SK-N-SH (cell line): ENCODE measurements at regions not wholly inside any gene's neighbourhood (a gene's known extent, or its start where the extent isn't known, plus 50 kb on each side); places are given as distances from the start of the nearest gene placed in this dataset.

Source experiments
- CTCF ChIA-PET: fragments of 300-600, 350-600 bp; formaldehyde crosslinking; extraction: SDS; loops from one replicate; lab custom pipeline; 2021; lab: Yijun Ruan, JAX
- POLR2A ChIA-PET: fragments of 350-600 bp; sonication (Branson Sonifier 250); formaldehyde crosslinking; extraction: SDS; loops from one replicate; lab custom pipeline; 2020; ENCODE audit warnings: antibody characterized with exemption, inconsistent platforms; lab: Yijun Ruan, JAX
- DNase-seq: peaks from one replicate; pipeline ENCODE4 v3.0.0; 2012
- H2AFZ ChIP-seq: fragments of 200-600 bp; sonication (generic); 2 replicates; pipeline ENCODE4 v1.8.1; 2016; ENCODE audit warnings: antibody characterized with exemption, mild to moderate bottlenecking, low read depth
- H3F3A ChIP-seq: fragments of 200-600 bp; sonication (generic); replicated peaks from 2 replicates; pipeline ENCODE3; 2016; ENCODE audit warnings: antibody characterized with exemption, mild to moderate bottlenecking; ENCODE audit not compliant: insufficient read depth
- H3K27ac ChIP-seq, 2 experiments: fragments of 200-500 bp in 1 of 2; fragments of 200-600 bp in 1 of 2; sonication (Bioruptor generic) in 1 of 2; sonication (generic), shearing (Covaris generic) in 1 of 2; 2 replicates each; pipeline versions ENCODE4 v1.5.1 to v1.6.1; 2014 to 2016; ENCODE audit warnings: low read depth in 2 of 2, inconsistent platforms in 1 of 2, low read length in 1 of 2, mild to moderate bottlenecking in 1 of 2, mixed read lengths in 1 of 2
- H3K27me3 ChIP-seq: fragments of 200-600 bp; sonication (generic), shearing (Covaris generic); 2 replicates; pipeline ENCODE4 v1.6.1; 2016; ENCODE audit warnings: mixed run types; ENCODE audit not compliant: insufficient read depth
- H3K36me3 ChIP-seq, 2 experiments: fragments of 200-500 bp in 1 of 2; fragments of 200-600 bp in 1 of 2; sonication (Bioruptor generic) in 1 of 2; sonication (generic) in 1 of 2; replicated peaks in 1 of 2; 2 replicates each; pipeline versions ENCODE3 to v1.5.1; 2014 to 2016; ENCODE audit warnings: low read length in 1 of 2, mild to moderate bottlenecking in 1 of 2; ENCODE audit not compliant: insufficient read depth in 2 of 2, control insufficient read depth in 1 of 2
- H3K4me1 ChIP-seq, 2 experiments: fragments of 200-500 bp in 1 of 2; fragments of 200-600 bp in 1 of 2; sonication (Bioruptor generic) in 1 of 2; sonication (generic), shearing (Covaris generic) in 1 of 2; 2 replicates each; pipeline versions ENCODE4 v1.5.1 to v1.6.1; 2014 to 2016; ENCODE audit warnings: low read depth in 1 of 2, low read length in 1 of 2, mixed run types in 1 of 2; ENCODE audit not compliant: insufficient read depth in 2 of 2, control insufficient read depth in 1 of 2
- H3K4me2 ChIP-seq: fragments of 200-600 bp; sonication (generic), shearing (Covaris generic); 2 replicates; pipeline ENCODE4 v1.6.1; 2017; ENCODE audit warnings: mixed run types
- H3K4me3 ChIP-seq, 2 experiments: fragments of 200-500 bp in 1 of 2; fragments of 200-600 bp in 1 of 2; sonication (Bioruptor generic) in 1 of 2; sonication (generic), shearing (Covaris generic) in 1 of 2; 2 replicates each; pipeline versions ENCODE4 v1.5.1 to v1.8.1; 2014 to 2016; ENCODE audit warnings: low read depth in 2 of 2, inconsistent platforms in 1 of 2, low read length in 1 of 2, mild to moderate bottlenecking in 1 of 2, mixed read lengths in 1 of 2, moderate library complexity in 1 of 2
- H3K79me2 ChIP-seq: fragments of 200-600 bp; sonication (generic); 2 replicates; pipeline ENCODE4 v1.8.1; 2017; ENCODE audit warnings: mild to moderate bottlenecking; ENCODE audit not compliant: insufficient read depth
- H3K9ac ChIP-seq: fragments of 200-600 bp; sonication (generic); 2 replicates; pipeline ENCODE4 v1.6.1; 2017; ENCODE audit warnings: mixed run types
- H3K9me2 ChIP-seq: fragments of 200-600 bp; sonication (generic); 2 replicates; pipeline ENCODE4 v1.6.1; 2017; ENCODE audit warnings: mixed run types
- H3K9me3 ChIP-seq: fragments of 200-600 bp; sonication (generic); 2 replicates; pipeline ENCODE4 v1.6.1; 2017; ENCODE audit warnings: mixed run types, mild to moderate bottlenecking, moderate library complexity
- H4K20me1 ChIP-seq: fragments of 200-600 bp; sonication (generic); 2 replicates; pipeline ENCODE4 v1.6.1; 2017; ENCODE audit warnings: mild to moderate bottlenecking, mixed run types; ENCODE audit not compliant: insufficient read depth
- CHD2 ChIP-seq: fragments of 150-350 bp; IDR thresholded peaks from 2 replicates; pipeline ENCODE4 v1.6.1; 2018; ENCODE audit warnings: low read length; ENCODE audit not compliant: partially characterized antibody
- ELF1 ChIP-seq: IDR thresholded peaks from 2 replicates; pipeline ENCODE4 v1.4.0; 2012
- EZH2phosphoT487 ChIP-seq: fragments of 200-600 bp; sonication (generic); IDR thresholded peaks from 2 replicates; pipeline ENCODE4 v1.6.1; 2017; ENCODE audit warnings: low read depth, mixed run types, mild to moderate bottlenecking, antibody characterized with exemption, moderate library complexity, borderline replicate concordance
- GABPA ChIP-seq: IDR thresholded peaks from 2 replicates; pipeline ENCODE4 v1.4.0; 2012; ENCODE audit warnings: low read depth, mild to moderate bottlenecking
- GATA2 ChIP-seq: sonication (generic); formaldehyde crosslinking; IDR thresholded peaks from 2 replicates; pipeline ENCODE4 v1.5.0; 2020; ENCODE audit warnings: mild to moderate bottlenecking, missing genetic modification reagents
- JUND ChIP-seq: IDR thresholded peaks from 2 replicates; pipeline ENCODE4 v1.4.0; 2012
- NFIC ChIP-seq: IDR thresholded peaks from 2 replicates; pipeline ENCODE4 v1.4.0; 2012; ENCODE audit warnings: borderline replicate concordance
- NRF1 ChIP-seq: IDR thresholded peaks from 2 replicates; pipeline ENCODE4 v1.6.1; 2012; ENCODE audit warnings: low read depth, mild to moderate bottlenecking, low read length
- RAD21 ChIP-seq: IDR thresholded peaks from 2 replicates; pipeline ENCODE4 v1.6.1; 2012; ENCODE audit warnings: mild to moderate bottlenecking, low read length
- RFX5 ChIP-seq: IDR thresholded peaks from 2 replicates; pipeline ENCODE4 v1.6.1; 2012; ENCODE audit warnings: mild to moderate bottlenecking, improper control_type of control experiment, low read length
- RXRA ChIP-seq: IDR thresholded peaks from 2 replicates; pipeline ENCODE4 v1.4.0; 2012; ENCODE audit warnings: low read depth, mild to moderate bottlenecking, borderline replicate concordance
- SIN3A ChIP-seq: IDR thresholded peaks from 2 replicates; pipeline ENCODE4 v1.6.1; 2012; ENCODE audit warnings: low read depth, mild to moderate bottlenecking, low read length, moderate library complexity, borderline replicate concordance
- TCF12 ChIP-seq: IDR thresholded peaks from 2 replicates; pipeline ENCODE4 v1.4.0; 2012
- YY1 ChIP-seq: IDR thresholded peaks from 2 replicates; pipeline ENCODE4 v1.4.0; 2012; ENCODE audit warnings: low read depth, mild to moderate bottlenecking
- WGBS: methylation state at CpG from one replicate; pipeline ENCODE4 v1.1.6; 2017; ENCODE audit warnings: low lambda C conversion rate; 5-methylcytosine and 5-hydroxymethylcytosine counted together
- TF ChIP-seq, protein P1 (sequence below): fragments of 150-350 bp; IDR thresholded peaks from 2 replicates; pipeline ENCODE4 v1.6.1; 2016; ENCODE audit warnings: mild to moderate bottlenecking, low read depth, low read length
- TF ChIP-seq, protein P2 (sequence below): IDR thresholded peaks from 2 replicates; pipeline ENCODE4 v1.4.0; 2012; ENCODE audit warnings: low read depth, borderline replicate concordance
- TF ChIP-seq, protein P3 (sequence below): IDR thresholded peaks from 2 replicates; pipeline ENCODE4; 2012
- TF ChIP-seq, protein P4 (sequence below): IDR thresholded peaks from 2 replicates; pipeline ENCODE4 v1.4.0; 2012; ENCODE audit warnings: low read depth
- TF ChIP-seq, protein P5 (sequence below): fragments of 150-350 bp; IDR thresholded peaks from 2 replicates; pipeline ENCODE4 v1.6.1; 2017; ENCODE audit warnings: antibody characterized with exemption, low read length, low read depth, borderline replicate concordance
- TF ChIP-seq, protein P6 (sequence below): IDR thresholded peaks from 2 replicates; pipeline ENCODE4 v1.4.0; 2012; ENCODE audit warnings: low read depth, borderline replicate concordance

DNA sequence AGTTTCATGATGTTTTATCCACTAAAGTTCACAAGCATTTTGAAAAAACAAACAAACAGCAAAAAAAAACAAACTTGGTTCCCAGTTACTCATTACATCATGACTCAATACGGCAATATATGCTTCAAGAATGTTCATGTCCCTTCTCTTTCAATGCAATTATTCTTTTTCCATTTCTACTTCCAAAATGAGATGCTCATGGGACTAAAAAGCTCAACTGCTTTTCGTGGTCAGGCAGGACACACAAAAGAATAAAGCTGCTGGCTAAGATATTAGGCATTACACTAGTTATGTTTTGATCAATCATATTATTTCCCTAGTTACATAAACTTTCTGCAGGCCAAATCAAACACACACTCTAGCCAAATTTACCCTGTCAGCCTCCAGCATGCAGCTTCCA lies 301.3 kb downstream of the EPHA4 start:
- Histone ChIP-seq H3K4me1 (no peaks in the 10 kb centered on the region; a peak in 1 of 4 replicates), H3K27ac (no peak overlapping the region), H3K4me2 (no peak overlapping the region), H3K9ac (no peak overlapping the region), H3K79me2 (no peaks in the 10 kb centered on the region), H2AFZ (no peak overlapping the region), H3K36me3 (no peaks in the 10 kb centered on the region), H3K9me3 (no peaks in the 10 kb centered on the region), H3K4me3 (no peak overlapping the region), H4K20me1 (no peaks in the 10 kb centered on the region), H3K9me2 (no peaks in the 10 kb centered on the region), H3K27me3 (no peaks in the 10 kb centered on the region), H3F3A (no peaks in the 10 kb centered on the region)
- POLR2A ChIA-PET: no interaction called here
- WGBS: 1% methylated on average over 2 of the region's 2 CpGs
- CTCF ChIA-PET: no interaction called here
- DNase-seq: no peak
- TF ChIP-seq NRF1 (no peak), RAD21 (no peak), RXRA (no peak), NFIC (no peak), RFX5 (no peak), TCF12 (no peak), CHD2 (no peak), SIN3A (no peak), ELF1 (no peak), JUND (no peak), GABPA (no peak), GATA2 (CRISPR knock-in tag) (no peak), EZH2phosphoT487 (no peak), YY1 (no peak)
- TF ChIP-seq, protein P1, sequence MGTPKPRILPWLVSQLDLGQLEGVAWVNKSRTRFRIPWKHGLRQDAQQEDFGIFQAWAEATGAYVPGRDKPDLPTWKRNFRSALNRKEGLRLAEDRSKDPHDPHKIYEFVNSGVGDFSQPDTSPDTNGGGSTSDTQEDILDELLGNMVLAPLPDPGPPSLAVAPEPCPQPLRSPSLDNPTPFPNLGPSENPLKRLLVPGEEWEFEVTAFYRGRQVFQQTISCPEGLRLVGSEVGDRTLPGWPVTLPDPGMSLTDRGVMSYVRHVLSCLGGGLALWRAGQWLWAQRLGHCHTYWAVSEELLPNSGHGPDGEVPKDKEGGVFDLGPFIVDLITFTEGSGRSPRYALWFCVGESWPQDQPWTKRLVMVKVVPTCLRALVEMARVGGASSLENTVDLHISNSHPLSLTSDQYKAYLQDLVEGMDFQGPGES: no peak
- TF ChIP-seq, protein P2, sequence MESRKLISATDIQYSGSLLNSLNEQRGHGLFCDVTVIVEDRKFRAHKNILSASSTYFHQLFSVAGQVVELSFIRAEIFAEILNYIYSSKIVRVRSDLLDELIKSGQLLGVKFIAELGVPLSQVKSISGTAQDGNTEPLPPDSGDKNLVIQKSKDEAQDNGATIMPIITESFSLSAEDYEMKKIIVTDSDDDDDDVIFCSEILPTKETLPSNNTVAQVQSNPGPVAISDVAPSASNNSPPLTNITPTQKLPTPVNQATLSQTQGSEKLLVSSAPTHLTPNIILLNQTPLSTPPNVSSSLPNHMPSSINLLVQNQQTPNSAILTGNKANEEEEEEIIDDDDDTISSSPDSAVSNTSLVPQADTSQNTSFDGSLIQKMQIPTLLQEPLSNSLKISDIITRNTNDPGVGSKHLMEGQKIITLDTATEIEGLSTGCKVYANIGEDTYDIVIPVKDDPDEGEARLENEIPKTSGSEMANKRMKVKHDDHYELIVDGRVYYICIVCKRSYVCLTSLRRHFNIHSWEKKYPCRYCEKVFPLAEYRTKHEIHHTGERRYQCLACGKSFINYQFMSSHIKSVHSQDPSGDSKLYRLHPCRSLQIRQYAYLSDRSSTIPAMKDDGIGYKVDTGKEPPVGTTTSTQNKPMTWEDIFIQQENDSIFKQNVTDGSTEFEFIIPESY: no peak
- TF ChIP-seq, protein P3, sequence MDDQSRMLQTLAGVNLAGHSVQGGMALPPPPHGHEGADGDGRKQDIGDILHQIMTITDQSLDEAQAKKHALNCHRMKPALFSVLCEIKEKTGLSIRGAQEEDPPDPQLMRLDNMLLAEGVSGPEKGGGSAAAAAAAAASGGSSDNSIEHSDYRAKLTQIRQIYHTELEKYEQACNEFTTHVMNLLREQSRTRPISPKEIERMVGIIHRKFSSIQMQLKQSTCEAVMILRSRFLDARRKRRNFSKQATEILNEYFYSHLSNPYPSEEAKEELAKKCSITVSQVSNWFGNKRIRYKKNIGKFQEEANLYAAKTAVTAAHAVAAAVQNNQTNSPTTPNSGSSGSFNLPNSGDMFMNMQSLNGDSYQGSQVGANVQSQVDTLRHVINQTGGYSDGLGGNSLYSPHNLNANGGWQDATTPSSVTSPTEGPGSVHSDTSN: no peak
- TF ChIP-seq, protein P4, sequence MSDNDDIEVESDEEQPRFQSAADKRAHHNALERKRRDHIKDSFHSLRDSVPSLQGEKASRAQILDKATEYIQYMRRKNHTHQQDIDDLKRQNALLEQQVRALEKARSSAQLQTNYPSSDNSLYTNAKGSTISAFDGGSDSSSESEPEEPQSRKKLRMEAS: no peak
- TF ChIP-seq, protein P5, sequence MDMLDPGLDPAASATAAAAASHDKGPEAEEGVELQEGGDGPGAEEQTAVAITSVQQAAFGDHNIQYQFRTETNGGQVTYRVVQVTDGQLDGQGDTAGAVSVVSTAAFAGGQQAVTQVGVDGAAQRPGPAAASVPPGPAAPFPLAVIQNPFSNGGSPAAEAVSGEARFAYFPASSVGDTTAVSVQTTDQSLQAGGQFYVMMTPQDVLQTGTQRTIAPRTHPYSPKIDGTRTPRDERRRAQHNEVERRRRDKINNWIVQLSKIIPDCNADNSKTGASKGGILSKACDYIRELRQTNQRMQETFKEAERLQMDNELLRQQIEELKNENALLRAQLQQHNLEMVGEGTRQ: no peak
- TF ChIP-seq, protein P6, sequence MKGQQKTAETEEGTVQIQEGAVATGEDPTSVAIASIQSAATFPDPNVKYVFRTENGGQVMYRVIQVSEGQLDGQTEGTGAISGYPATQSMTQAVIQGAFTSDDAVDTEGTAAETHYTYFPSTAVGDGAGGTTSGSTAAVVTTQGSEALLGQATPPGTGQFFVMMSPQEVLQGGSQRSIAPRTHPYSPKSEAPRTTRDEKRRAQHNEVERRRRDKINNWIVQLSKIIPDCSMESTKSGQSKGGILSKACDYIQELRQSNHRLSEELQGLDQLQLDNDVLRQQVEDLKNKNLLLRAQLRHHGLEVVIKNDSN: no peak
